Ishikawa (cell line): ENCODE measurements at regions not wholly inside any gene's neighbourhood (a gene's known extent, or its start where the extent isn't known, plus 50 kb on each side); places are given as distances from the start of the nearest gene placed in this dataset.

ENCODE experiments used
- CEBPB ChIP-seq: IDR thresholded peaks from 2 replicates; pipeline ENCODE4 v1.6.1; 2012
- CREB1 ChIP-seq: IDR thresholded peaks from 2 replicates; pipeline ENCODE4 v1.6.1; 2012; ENCODE audit warnings: low read depth
- EGR1 ChIP-seq: IDR thresholded peaks from 2 replicates; pipeline ENCODE4 v1.6.1; 2012
- EP300 ChIP-seq: IDR thresholded peaks from 2 replicates; pipeline ENCODE4 v1.6.1; 2012; ENCODE audit warnings: borderline replicate concordance
- FOXM1 ChIP-seq: IDR thresholded peaks from 2 replicates; pipeline ENCODE4 v1.6.1; 2012; ENCODE audit warnings: low read depth, borderline replicate concordance
- MAX ChIP-seq: IDR thresholded peaks from 2 replicates; pipeline ENCODE4 v1.6.1; 2012
- NFIC ChIP-seq: IDR thresholded peaks from 2 replicates; pipeline ENCODE4 v1.6.1; 2012
- RAD21 ChIP-seq: IDR thresholded peaks from 2 replicates; pipeline ENCODE4 v1.6.1; 2012; ENCODE audit warnings: low read depth
- REST ChIP-seq: IDR thresholded peaks from 2 replicates; pipeline ENCODE4 v1.6.1; 2012; ENCODE audit warnings: low read depth, mild to moderate bottlenecking
- TAF1 ChIP-seq: IDR thresholded peaks from 2 replicates; pipeline ENCODE4 v1.6.1; 2012; ENCODE audit warnings: low read depth, mild to moderate bottlenecking
- TCF12 ChIP-seq: IDR thresholded peaks from 2 replicates; pipeline ENCODE4 v1.6.1; 2012; ENCODE audit warnings: low read depth
- TEAD4 ChIP-seq: IDR thresholded peaks from 2 replicates; pipeline ENCODE4 v1.6.1; 2012
- USF1 ChIP-seq: IDR thresholded peaks from 2 replicates; pipeline ENCODE4 v1.6.1; 2012
- YY1 ChIP-seq: IDR thresholded peaks from 2 replicates; pipeline ENCODE4 v1.6.1; 2012; ENCODE audit warnings: low read depth
- ZBTB7A ChIP-seq: IDR thresholded peaks from 2 replicates; pipeline ENCODE4 v1.6.1; 2012; ENCODE audit warnings: low read depth

- no peak for TF ChIP-seq TAF1
These were observed 168.4 kb upstream of the STARD13 start for GRCh38 chr13:33453936-33454335.

- TF ChIP-seq EGR1: no peak
These were observed 169.5 kb upstream of the STARD13 start for GRCh38 chr13:33454844-33455705.

GRCh38 chr13:33459702-33460101 is 174.1 kb upstream of the STARD13 start:
- no peak for TF ChIP-seq YY1
- TF ChIP-seq RAD21: no peak
- TF ChIP-seq TEAD4: no peak
- no peak for TF ChIP-seq EGR1
- no peak for TF ChIP-seq CEBPB
- no peak for TF ChIP-seq ZBTB7A
- TF ChIP-seq TAF1: no peak
- TF ChIP-seq USF1: no peak
- TF ChIP-seq REST: no peak
- no peak for TF ChIP-seq TCF12
- no peak for TF ChIP-seq MAX
- TF ChIP-seq EP300: no peak
- no peak for TF ChIP-seq CREB1

GRCh38 chr13:33462109-33462508 is 176.6 kb upstream of the STARD13 start:
- TF ChIP-seq REST (no peak), FOXM1 (no peak), USF1 (no peak), NFIC (no peak), TCF12 (no peak), EGR1 (no peak), TEAD4 (no peak), EP300 (no peak), RAD21 (no peak), MAX (no peak), ZBTB7A (no peak), TAF1 (no peak), CREB1 (no peak), CEBPB (no peak), YY1 (no peak)

GRCh38 chr13:33464345-33464744 is 178.8 kb upstream of the STARD13 start:
- TF ChIP-seq FOXM1 (no peak), TAF1 (no peak), MAX (no peak), CREB1 (no peak), TCF12 (no peak), TEAD4 (no peak), EP300 (no peak), ZBTB7A (no peak), CEBPB (no peak), RAD21 (no peak), NFIC (no peak), REST (no peak), USF1 (no peak), YY1 (no peak)
